ENCODE measurements at regions not wholly inside any gene's neighbourhood (a gene's known extent, or its start where the extent isn't known, plus 50 kb on each side); places are given as distances from the start of the nearest gene placed in this dataset.

DNA sequence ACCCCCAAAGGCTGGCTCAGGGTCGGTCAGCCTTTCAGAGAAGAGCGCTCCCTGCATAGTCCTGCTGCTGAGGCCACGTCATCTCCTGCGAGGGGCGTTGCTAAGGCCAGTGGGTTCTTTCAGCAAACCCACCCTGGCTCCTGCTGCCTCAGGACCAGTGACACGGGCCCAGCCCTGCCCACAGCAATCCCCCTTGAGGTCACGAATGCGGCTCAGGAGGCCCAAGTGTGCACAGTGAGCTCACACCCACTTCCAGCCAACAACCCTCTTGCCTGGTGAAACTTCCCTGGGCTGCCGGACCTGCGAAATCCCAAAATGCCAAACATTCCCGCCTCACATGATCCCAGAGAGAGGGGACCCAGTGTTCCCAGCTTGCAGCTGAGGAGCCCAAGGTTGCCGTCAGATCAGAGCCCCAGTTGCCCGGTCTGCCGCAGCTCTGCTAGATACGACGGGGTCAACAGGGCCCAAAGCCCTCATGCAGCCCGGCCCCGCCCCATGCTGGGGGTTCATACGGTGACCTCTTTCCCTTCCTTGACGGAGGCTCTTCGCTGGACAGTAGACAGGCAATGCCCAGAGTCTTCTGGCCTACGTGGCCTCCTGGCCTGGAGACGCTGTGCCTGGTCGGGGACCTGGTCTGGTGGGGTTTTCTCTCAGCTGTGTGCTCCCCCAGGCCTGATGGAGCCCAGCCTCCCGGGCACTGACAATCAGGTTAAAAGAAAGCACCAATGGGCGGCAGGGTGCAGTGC lies 116.4 kb upstream of the COL5A1 start:
- Mint-ChIP-seq H3K4me1 (no peaks in the 10 kb centered on the region), H3K9me3 (no peaks in the 10 kb centered on the region), H3K4me3 (no peak overlapping the region), H3K36me3 (no peaks in the 10 kb centered on the region), H3K27me3 (ENCODE audit: low read depth in 2 of 2) (peaks cover 4 to 16% of the 10 kb centered on the region in 2 donors), H3K27ac (no peak overlapping the region)
- no peak overlapping the region for H3K4me3 ChIP-seq (ENCODE audit: low read length)
- 93% methylated on average over 26 of the region's 26 CpGs for WGBS (ENCODE audit: insufficient coverage)
- no peaks in the 10 kb centered on the region for H3K9me3 ChIP-seq (ENCODE audit: control insufficient read depth, insufficient read depth, low read length)
- no peak overlapping the region for H3K27ac ChIP-seq (ENCODE audit: low read length)
- no peak for DNase-seq
- no peak for ATAC-seq
- intact Hi-C loops (cut with micrococcal nuclease), result no loop called here
- H3K4me1 ChIP-seq (ENCODE audit: control insufficient read depth, insufficient read depth, low read length), result no peaks in the 10 kb centered on the region
- no peaks in the 10 kb centered on the region for H3K36me3 ChIP-seq (ENCODE audit: control insufficient read depth, insufficient read depth, low read length)
- TF ChIP-seq, protein P1, sequence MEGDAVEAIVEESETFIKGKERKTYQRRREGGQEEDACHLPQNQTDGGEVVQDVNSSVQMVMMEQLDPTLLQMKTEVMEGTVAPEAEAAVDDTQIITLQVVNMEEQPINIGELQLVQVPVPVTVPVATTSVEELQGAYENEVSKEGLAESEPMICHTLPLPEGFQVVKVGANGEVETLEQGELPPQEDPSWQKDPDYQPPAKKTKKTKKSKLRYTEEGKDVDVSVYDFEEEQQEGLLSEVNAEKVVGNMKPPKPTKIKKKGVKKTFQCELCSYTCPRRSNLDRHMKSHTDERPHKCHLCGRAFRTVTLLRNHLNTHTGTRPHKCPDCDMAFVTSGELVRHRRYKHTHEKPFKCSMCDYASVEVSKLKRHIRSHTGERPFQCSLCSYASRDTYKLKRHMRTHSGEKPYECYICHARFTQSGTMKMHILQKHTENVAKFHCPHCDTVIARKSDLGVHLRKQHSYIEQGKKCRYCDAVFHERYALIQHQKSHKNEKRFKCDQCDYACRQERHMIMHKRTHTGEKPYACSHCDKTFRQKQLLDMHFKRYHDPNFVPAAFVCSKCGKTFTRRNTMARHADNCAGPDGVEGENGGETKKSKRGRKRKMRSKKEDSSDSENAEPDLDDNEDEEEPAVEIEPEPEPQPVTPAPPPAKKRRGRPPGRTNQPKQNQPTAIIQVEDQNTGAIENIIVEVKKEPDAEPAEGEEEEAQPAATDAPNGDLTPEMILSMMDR (IDR thresholded peaks at IDR 0.05), result no peak
- no peaks in the 10 kb centered on the region for H3K27me3 ChIP-seq (ENCODE audit: control insufficient read depth, insufficient read depth, low read length)

DNA sequence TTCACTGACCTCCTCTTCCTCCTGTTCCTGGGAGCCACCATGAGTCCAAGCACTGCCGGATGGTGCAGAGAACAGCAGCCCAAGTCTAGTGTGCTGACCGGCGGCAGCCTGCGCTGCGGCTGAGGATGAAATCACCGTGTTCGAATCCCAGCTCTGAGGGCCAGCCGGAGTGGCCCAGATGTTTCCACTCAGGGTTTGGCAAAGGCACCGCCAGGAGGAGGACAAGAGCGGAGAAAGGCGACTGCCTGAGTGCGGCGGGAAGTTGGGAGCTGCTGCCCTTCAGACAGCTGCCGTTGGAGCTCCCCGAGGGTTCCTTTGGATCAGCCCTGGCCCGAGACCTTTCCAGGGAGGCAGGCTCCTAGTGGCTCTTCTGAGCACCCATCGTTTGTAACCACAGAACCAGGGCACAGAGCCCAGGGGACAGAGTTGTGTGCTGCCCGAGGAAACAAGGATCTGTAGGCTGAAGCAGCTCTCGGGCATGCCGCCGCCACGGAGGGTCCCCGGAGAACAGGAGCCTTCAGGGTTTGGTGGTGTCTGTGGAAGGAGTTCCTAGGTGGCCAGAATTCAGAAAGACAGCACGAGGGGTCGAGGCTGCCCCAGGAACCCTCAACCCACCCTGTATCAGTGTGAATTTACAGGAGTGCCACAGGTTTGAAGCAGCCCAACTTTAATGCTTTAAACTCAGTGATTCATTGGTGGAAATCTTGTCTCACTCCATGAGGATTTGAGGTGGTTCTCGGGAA lies 115.6 kb upstream of the COL5A1 start:
- no peaks in the 10 kb centered on the region for H3K36me3 ChIP-seq (ENCODE audit: control insufficient read depth, insufficient read depth, low read length)
- intact Hi-C loops (cut with micrococcal nuclease), result no loop called here
- Mint-ChIP-seq H3K4me1 (no peaks in the 10 kb centered on the region), H3K36me3 (no peaks in the 10 kb centered on the region), H3K27ac (no peak overlapping the region), H3K4me3 (no peak overlapping the region), H3K27me3 (ENCODE audit: low read depth in 2 of 2) (peaks cover 4 to 21% of the 10 kb centered on the region in 2 donors), H3K9me3 (no peaks in the 10 kb centered on the region)
- 89% methylated on average over 26 of the region's 26 CpGs for whole genome bisulfite sequencing (ENCODE audit: insufficient coverage)
- DNase-seq (no peak), ATAC-seq (no peak)
- H3K27me3 ChIP-seq (ENCODE audit: control insufficient read depth, insufficient read depth, low read length), result no peaks in the 10 kb centered on the region
- H3K4me3 ChIP-seq (ENCODE audit: low read length), result no peak overlapping the region
- no peak overlapping the region for H3K27ac ChIP-seq (ENCODE audit: low read length)
- H3K4me1 ChIP-seq (ENCODE audit: control insufficient read depth, insufficient read depth, low read length), result no peaks in the 10 kb centered on the region
- H3K9me3 ChIP-seq (ENCODE audit: control insufficient read depth, insufficient read depth, low read length), result no peaks in the 10 kb centered on the region
- TF ChIP-seq, protein P1 (IDR thresholded peaks at IDR 0.05), result no peak

DNA sequence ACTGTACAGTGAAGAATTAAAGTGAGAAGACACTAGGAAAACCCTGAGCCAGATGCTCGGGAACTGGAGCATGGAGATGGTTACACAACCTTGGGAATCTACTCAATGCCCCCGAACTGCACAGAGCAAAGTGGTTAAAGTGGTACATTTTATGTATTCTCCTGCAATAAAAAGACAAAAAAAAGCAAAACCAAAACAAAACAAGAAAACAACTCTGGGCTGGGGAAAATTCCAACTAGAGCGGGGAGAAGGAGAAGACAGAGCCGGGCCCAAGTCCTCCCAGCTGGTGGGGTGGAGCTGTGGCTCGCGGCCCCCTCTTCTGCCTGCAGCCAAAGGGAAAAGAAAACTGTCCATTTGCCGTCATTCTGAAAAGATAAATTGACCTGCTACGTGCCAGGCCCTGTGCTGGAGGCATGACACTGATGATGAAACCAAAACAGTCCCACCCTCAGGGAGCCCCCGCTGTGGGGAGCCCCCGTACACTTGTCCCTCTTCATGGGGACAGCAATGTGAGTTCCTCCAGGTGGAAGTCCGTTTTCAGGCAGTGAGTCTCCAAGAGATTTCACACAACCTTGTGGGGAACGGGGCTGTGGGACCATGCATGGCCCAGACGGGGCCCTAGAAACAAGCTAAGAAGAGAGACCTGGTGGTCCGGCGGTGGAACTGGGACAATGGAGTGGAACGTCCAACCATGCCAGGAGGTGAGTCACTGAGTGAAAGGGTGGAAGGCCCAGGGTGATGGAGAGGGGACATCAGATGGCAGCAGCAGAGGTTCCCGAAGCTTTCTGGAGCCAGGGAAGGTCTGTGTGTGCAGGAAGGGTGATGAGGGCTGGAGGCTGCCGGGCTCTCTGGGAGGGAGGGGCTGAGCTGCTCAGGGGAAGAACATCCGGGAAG lies 114.8 kb upstream of the COL5A1 start:
- DNase-seq, result no peak
- Mint-ChIP-seq H3K4me1 (no peaks in the 10 kb centered on the region), H3K27ac (no peak overlapping the region), H3K4me3 (no peak overlapping the region), H3K27me3 (ENCODE audit: low read depth in 2 of 2) (peaks cover 5 to 29% of the 10 kb centered on the region in 2 donors), H3K9me3 (no peaks in the 10 kb centered on the region), H3K36me3 (no peaks in the 10 kb centered on the region)
- no peaks in the 10 kb centered on the region for H3K4me1 ChIP-seq (ENCODE audit: control insufficient read depth, insufficient read depth, low read length)
- no peaks in the 10 kb centered on the region for H3K36me3 ChIP-seq (ENCODE audit: control insufficient read depth, insufficient read depth, low read length)
- no peak for ATAC-seq
- TF ChIP-seq, protein P1 (IDR thresholded peaks at IDR 0.05), result no peak
- no peaks in the 10 kb centered on the region for H3K9me3 ChIP-seq (ENCODE audit: control insufficient read depth, insufficient read depth, low read length)
- WGBS (ENCODE audit: insufficient coverage), result 89% methylated on average over 19 of the region's 19 CpGs
- intact Hi-C loops (cut with micrococcal nuclease), result no loop called here
- H3K27me3 ChIP-seq (ENCODE audit: control insufficient read depth, insufficient read depth, low read length), result no peaks in the 10 kb centered on the region
- H3K27ac ChIP-seq (ENCODE audit: low read length), result no peak overlapping the region
- no peak overlapping the region for H3K4me3 ChIP-seq (ENCODE audit: low read length)

All from natural killer cell (primary cell).